HUES6 (cell line): ENCODE measurements at regions not wholly inside any gene's neighbourhood (a gene's known extent, or its start where the extent isn't known, plus 50 kb on each side); places are given as distances from the start of the nearest gene placed in this dataset.

ENCODE experiments used
- H3K27ac ChIP-seq: 2 replicates; pipeline ENCODE4 v1.7.0; 2013; ENCODE audit warnings: low read depth, mild to moderate bottlenecking, low read length, inconsistent platforms
- H3K27me3 ChIP-seq: 2 replicates; pipeline ENCODE4 v1.6.1; 2013; ENCODE audit warnings: low read length; ENCODE audit not compliant: control insufficient read depth, insufficient read depth
- H3K36me3 ChIP-seq: 2 replicates; pipeline ENCODE4 v1.6.1; 2013; ENCODE audit warnings: low read length; ENCODE audit not compliant: control insufficient read depth, insufficient read depth
- H3K4me1 ChIP-seq: 2 replicates; pipeline ENCODE4 v1.6.1; 2013; ENCODE audit warnings: low read length; ENCODE audit not compliant: control insufficient read depth, insufficient read depth
- H3K4me3 ChIP-seq: 2 replicates; pipeline ENCODE4 v1.5.1; 2013; ENCODE audit warnings: low read depth, low read length
- H3K9ac ChIP-seq: one replicate; pipeline ENCODE4 v1.6.1; 2013; ENCODE audit warnings: mild to moderate bottlenecking, low read length
- H3K9me3 ChIP-seq: 2 replicates; pipeline ENCODE4 v1.6.1; 2013; ENCODE audit warnings: low read depth, low read length; ENCODE audit not compliant: control insufficient read depth, insufficient read depth

GRCh38 chr7:68109299-68109698 lies 1112.7 kb downstream of the TYW1 start:
- H3K9ac ChIP-seq = no peak overlapping the region
- no peaks in the 10 kb centered on the region for H3K9me3 ChIP-seq
- H3K36me3 ChIP-seq = no peaks in the 10 kb centered on the region
- no peak overlapping the region for H3K27ac ChIP-seq
- no peaks in the 10 kb centered on the region for H3K27me3 ChIP-seq
- no peak overlapping the region for H3K4me3 ChIP-seq
- no peaks in the 10 kb centered on the region for H3K4me1 ChIP-seq

GRCh38 chr7:68119411-68119810 lies 1122.8 kb downstream of the TYW1 start:
- Histone ChIP-seq H3K9me3 (peaks cover 21% of the 10 kb centered on the region), H3K4me1 (no peaks in the 10 kb centered on the region), H3K9ac (no peak overlapping the region), H3K36me3 (no peaks in the 10 kb centered on the region), H3K4me3 (no peak overlapping the region), H3K27ac (no peak overlapping the region), H3K27me3 (no peaks in the 10 kb centered on the region)

- H3K9ac ChIP-seq = no peak overlapping the region
- H3K36me3 ChIP-seq = no peaks in the 10 kb centered on the region
- no peak overlapping the region for H3K4me3 ChIP-seq
- no peaks in the 10 kb centered on the region for H3K27me3 ChIP-seq
- H3K27ac ChIP-seq = no peak overlapping the region
- peaks cover 21% of the 10 kb centered on the region for H3K9me3 ChIP-seq
- no peaks in the 10 kb centered on the region for H3K4me1 ChIP-seq
These were observed 1124.4 kb downstream of the TYW1 start for GRCh38 chr7:68121056-68121455.

- H3K4me3 ChIP-seq = no peak overlapping the region
- no peak overlapping the region for H3K27ac ChIP-seq
- no peak overlapping the region for H3K9ac ChIP-seq
- H3K9me3 ChIP-seq = peaks cover 21% of the 10 kb centered on the region
- no peaks in the 10 kb centered on the region for H3K36me3 ChIP-seq
- no peaks in the 10 kb centered on the region for H3K4me1 ChIP-seq
- H3K27me3 ChIP-seq = no peaks in the 10 kb centered on the region
These were observed 1125.0 kb downstream of the TYW1 start for GRCh38 chr7:68121655-68122054.

- Histone ChIP-seq H3K9ac (no peak overlapping the region), H3K27me3 (no peaks in the 10 kb centered on the region), H3K27ac (no peak overlapping the region), H3K36me3 (no peaks in the 10 kb centered on the region), H3K4me3 (no peak overlapping the region), H3K4me1 (no peaks in the 10 kb centered on the region), H3K9me3 (peaks cover 21% of the 10 kb centered on the region)
These were observed 1126.2 kb downstream of the TYW1 start for GRCh38 chr7:68122801-68123200.

GRCh38 chr7:68125168-68125567 lies 1128.5 kb downstream of the TYW1 start:
- H3K27ac ChIP-seq = no peak overlapping the region
- H3K36me3 ChIP-seq = no peaks in the 10 kb centered on the region
- no peak overlapping the region for H3K4me3 ChIP-seq
- no peak overlapping the region for H3K9ac ChIP-seq
- H3K4me1 ChIP-seq = no peaks in the 10 kb centered on the region
- no peaks in the 10 kb centered on the region for H3K27me3 ChIP-seq
- H3K9me3 ChIP-seq = peaks cover 2% of the 10 kb centered on the region

- Histone ChIP-seq H3K4me1 (no peaks in the 10 kb centered on the region), H3K9ac (no peak overlapping the region), H3K27me3 (no peaks in the 10 kb centered on the region; the same call in 1 of the 2 replicates), H3K4me3 (no peak overlapping the region), H3K27ac (no peak overlapping the region), H3K9me3 (0 out of 2 replicates have a peak, but pooled peaks cover under 1% of the 10 kb centered on the region), H3K36me3 (no peaks in the 10 kb centered on the region)
These were observed 1136.4 kb downstream of the TYW1 start for GRCh38 chr7:68133045-68133444.

- Histone ChIP-seq H3K9me3 (peaks cover 21% of the 10 kb centered on the region), H3K9ac (no peak overlapping the region), H3K4me1 (no peaks in the 10 kb centered on the region), H3K36me3 (no peaks in the 10 kb centered on the region), H3K4me3 (no peak overlapping the region), H3K27me3 (no peaks in the 10 kb centered on the region), H3K27ac (no peak overlapping the region)
These were observed 1146.7 kb downstream of the TYW1 start for GRCh38 chr7:68143345-68143744.

GRCh38 chr7:68146983-68147382 lies 1150.3 kb downstream of the TYW1 start:
- Histone ChIP-seq H3K4me3 (no peak overlapping the region), H3K27ac (no peak overlapping the region), H3K36me3 (no peaks in the 10 kb centered on the region), H3K27me3 (no peaks in the 10 kb centered on the region), H3K9me3 (peaks cover 21% of the 10 kb centered on the region), H3K4me1 (no peaks in the 10 kb centered on the region), H3K9ac (no peak overlapping the region)

- peaks cover 16% of the 10 kb centered on the region for H3K9me3 ChIP-seq
- H3K36me3 ChIP-seq = no peaks in the 10 kb centered on the region
- no peak overlapping the region for H3K27ac ChIP-seq
- no peaks in the 10 kb centered on the region for H3K27me3 ChIP-seq
- no peaks in the 10 kb centered on the region for H3K4me1 ChIP-seq
- no peak overlapping the region for H3K4me3 ChIP-seq
- H3K9ac ChIP-seq = no peak overlapping the region
These were observed 1151.1 kb downstream of the TYW1 start for GRCh38 chr7:68147614-68148238.

GRCh38 chr7:68148440-68148839 lies 1151.8 kb downstream of the TYW1 start:
- H3K4me3 ChIP-seq = no peak overlapping the region
- H3K27me3 ChIP-seq = no peaks in the 10 kb centered on the region
- H3K9me3 ChIP-seq = peaks cover 12% of the 10 kb centered on the region
- H3K9ac ChIP-seq = no peak overlapping the region
- no peaks in the 10 kb centered on the region for H3K36me3 ChIP-seq
- H3K27ac ChIP-seq = no peak overlapping the region
- no peaks in the 10 kb centered on the region for H3K4me1 ChIP-seq
